Stomach (tissue), 4 donors: ENCODE measurements at regions not wholly inside any gene's neighbourhood (a gene's known extent, or its start where the extent isn't known, plus 50 kb on each side); places are given as distances from the start of the nearest gene placed in this dataset.

ENCODE experiments used
- CTCF ChIP-seq, 7 experiments: fragments of 450-650 bp in 4 of 7; fragments of 200-600 bp in 3 of 7; sonication (generic) in 3 of 7; IDR thresholded peaks; one replicate each; pipeline ENCODE4 v1.5.1; 2016 to 2019; ENCODE audit warnings: antibody characterized with exemption in 7 of 7, control low read depth in 2 of 7, mild to moderate bottlenecking in 1 of 7
- POLR2A ChIP-seq, 4 donors: fragments of 450-650 bp; IDR thresholded peaks; one replicate each; pipeline ENCODE4 v1.6.1; 2016; ENCODE audit warnings: antibody characterized with exemption in 4 of 4, control low read depth in 2 of 4, mild to moderate bottlenecking in 1 of 4, moderate library complexity in 1 of 4
- POLR2AphosphoS5 ChIP-seq, 3 donors: sonication (generic); formaldehyde crosslinking; IDR thresholded peaks; one replicate each; pipeline ENCODE4 v1.6.1; 2016; ENCODE audit warnings: antibody characterized with exemption in 3 of 3

GRCh38 chr9:82275258-82275927, 286.8 kb downstream of the SPATA31D1 start:
- TF ChIP-seq POLR2A (IDR thresholded peaks at IDR 0.05) (no peak), CTCF (IDR thresholded peaks at IDR 0.05) (no peak), POLR2AphosphoS5 (IDR thresholded peaks at IDR 0.05) (no peak)
